Stimulated activated CD4-positive, alpha-beta T cell treated with anti-CD3 and anti-CD28 coated beads, Interleukin-15, amount 100 ng/mL, for 48 hours (primary cell): ENCODE measurements at regions not wholly inside any gene's neighbourhood (a gene's known extent, or its start where the extent isn't known, plus 50 kb on each side); places are given as distances from the start of the nearest gene placed in this dataset.
A peak's percentile ranks its signal among the peaks of the same experiment; 100 is the strongest.
"Not testable (repeated sequence)": the region's sequence is repeated elsewhere in the genome, so short reads cannot be mapped to it uniquely, and the experiment has no call there.

ENCODE experiments used
- DNase-seq, 2 donors: peaks; one replicate each; pipeline ENCODE4 v3.0.0-alpha.2; 2020; ENCODE audit warnings: low read depth in 2 of 2

GRCh38 chr7:148514236-148514635, 76.3 kb upstream of the C7orf33 start:
- DNase-seq: no peak

- DNase-seq: no peak
Observed at GRCh38 chr7:148515237-148515636, 75.3 kb upstream of the C7orf33 start.

- no peak for DNase-seq
Observed at GRCh38 chr7:148515728-148516695, 74.6 kb upstream of the C7orf33 start.

- DNase-seq: not testable (repeated sequence)
Observed at GRCh38 chr7:148519386-148519785, 71.2 kb upstream of the C7orf33 start.

- DNase-seq: no peak
Observed at GRCh38 chr7:148521271-148521670, 69.3 kb upstream of the C7orf33 start.

GRCh38 chr7:148523550-148523949, 67.0 kb upstream of the C7orf33 start:
- DNase-seq: no peak

GRCh38 chr7:148524479-148525224, 65.9 kb upstream of the C7orf33 start:
- no peak for DNase-seq

GRCh38 chr7:148527717-148528168, 62.8 kb upstream of the C7orf33 start:
- DNase-seq: peak; percentile 87 to 90

- DNase-seq: peak; percentile 22 to 36
Observed at GRCh38 chr7:148535217-148535616, 55.3 kb upstream of the C7orf33 start.

GRCh38 chr7:148537435-148537834, 53.1 kb upstream of the C7orf33 start:
- no peak for DNase-seq

GRCh38 chr7:148540041-148540738, 50.4 kb upstream of the C7orf33 start:
- no peak for DNase-seq
